Muscle of leg (tissue), 3 donors: ENCODE measurements at regions not wholly inside any gene's neighbourhood (a gene's known extent, or its start where the extent isn't known, plus 50 kb on each side); places are given as distances from the start of the nearest gene placed in this dataset.

Source experiments
- DNase-seq: peaks from one replicate; pipeline ENCODE4 v3.0.0; 2013
- H3K27ac ChIP-seq: one replicate; pipeline ENCODE4 v1.5.1; 2013; ENCODE audit warnings: mild to moderate bottlenecking, low read length, control low read depth
- H3K27me3 ChIP-seq: one replicate; pipeline ENCODE4 v1.6.1; 2013; ENCODE audit warnings: low read length; ENCODE audit not compliant: control insufficient read depth, insufficient read depth
- H3K36me3 ChIP-seq: one replicate; pipeline ENCODE4 v1.6.1; 2013; ENCODE audit warnings: low read length; ENCODE audit not compliant: control insufficient read depth, insufficient read depth
- H3K4me1 ChIP-seq: one replicate; pipeline ENCODE4 v1.6.1; 2013; ENCODE audit warnings: low read length; ENCODE audit not compliant: control insufficient read depth, insufficient read depth
- H3K4me3 ChIP-seq: one replicate; pipeline ENCODE4 v1.5.1; 2013; ENCODE audit warnings: low read length, control low read depth
- H3K9me3 ChIP-seq: replicated peaks from 2 replicates; pipeline ENCODE4 v1.6.1; 2013; ENCODE audit warnings: low read depth, low read length; ENCODE audit not compliant: control insufficient read depth
- WGBS: methylation state at CpG from one replicate; pipeline ENCODE4 v1.1.5; 2013; ENCODE audit warnings: missing lambda C conversion rate; ENCODE audit not compliant: insufficient coverage; 5-methylcytosine and 5-hydroxymethylcytosine counted together

GRCh38 chr2:129067070-129067469, 748.4 kb upstream of the HS6ST1 start:
- Histone ChIP-seq H3K27me3 (no peaks in the 10 kb centered on the region), H3K9me3 (no peaks in the 10 kb centered on the region), H3K36me3 (no peaks in the 10 kb centered on the region), H3K4me3 (no peak overlapping the region), H3K4me1 (no peaks in the 10 kb centered on the region), H3K27ac (no peak overlapping the region)
- 100% methylated on average over 1 of the region's 1 CpG for WGBS
- DNase-seq: no peak

DNA sequence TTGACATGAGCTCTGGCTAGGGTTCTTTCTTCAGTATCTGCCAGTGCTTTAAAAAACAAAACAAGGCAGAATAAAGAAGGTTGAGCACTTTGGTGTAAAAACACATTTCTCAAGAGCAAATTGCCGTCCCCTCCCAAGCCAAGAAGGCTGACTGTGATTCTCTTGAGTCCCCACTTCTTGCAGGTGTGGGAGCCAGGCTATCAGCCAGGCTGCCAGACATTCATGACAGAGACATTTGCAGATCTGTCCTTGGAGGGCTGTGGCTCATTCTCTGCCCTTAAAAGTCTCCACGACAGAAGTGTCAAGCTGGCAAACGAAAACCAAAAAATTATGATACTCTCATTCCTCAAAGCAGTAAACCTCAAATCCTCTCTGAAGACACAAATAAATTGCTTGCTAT, 749.3 kb upstream of the HS6ST1 start:
- no peaks in the 10 kb centered on the region for H3K36me3 ChIP-seq
- no peak overlapping the region for H3K4me3 ChIP-seq
- no peaks in the 10 kb centered on the region for H3K9me3 ChIP-seq
- 17% methylated on average over 1 of the region's 3 CpGs for WGBS
- no peaks in the 10 kb centered on the region for H3K4me1 ChIP-seq
- no peak overlapping the region for H3K27ac ChIP-seq
- DNase-seq: no peak
- H3K27me3 ChIP-seq: no peaks in the 10 kb centered on the region

GRCh38 chr2:129068543-129068942, 749.9 kb upstream of the HS6ST1 start:
- 90% methylated on average over 4 of the region's 5 CpGs for whole genome bisulfite sequencing
- no peaks in the 10 kb centered on the region for H3K4me1 ChIP-seq
- no peaks in the 10 kb centered on the region for H3K9me3 ChIP-seq
- no peak overlapping the region for H3K27ac ChIP-seq
- no peak for DNase-seq
- H3K27me3 ChIP-seq: no peaks in the 10 kb centered on the region
- no peaks in the 10 kb centered on the region for H3K36me3 ChIP-seq
- H3K4me3 ChIP-seq: no peak overlapping the region

- DNase-seq: no peak
- Histone ChIP-seq H3K36me3 (no peaks in the 10 kb centered on the region), H3K27ac (no peak overlapping the region), H3K4me1 (no peaks in the 10 kb centered on the region), H3K9me3 (no peaks in the 10 kb centered on the region), H3K27me3 (no peaks in the 10 kb centered on the region), H3K4me3 (no peak overlapping the region)
- 83% methylated on average over 8 of the region's 12 CpGs for WGBS
Observed at GRCh38 chr2:129069875-129070594, 751.4 kb upstream of the HS6ST1 start.

GRCh38 chr2:129070663-129071062, 752.0 kb upstream of the HS6ST1 start:
- DNase-seq: no peak
- Histone ChIP-seq H3K36me3 (no peaks in the 10 kb centered on the region), H3K4me3 (no peak overlapping the region), H3K27ac (no peak overlapping the region), H3K27me3 (no peaks in the 10 kb centered on the region), H3K9me3 (no peaks in the 10 kb centered on the region), H3K4me1 (no peaks in the 10 kb centered on the region)
- 68% methylated on average over 3 of the region's 3 CpGs for WGBS

- Histone ChIP-seq H3K27me3 (no peaks in the 10 kb centered on the region), H3K36me3 (no peaks in the 10 kb centered on the region), H3K27ac (no peak overlapping the region), H3K4me1 (no peaks in the 10 kb centered on the region), H3K9me3 (no peaks in the 10 kb centered on the region), H3K4me3 (no peak overlapping the region)
- WGBS: 89% methylated on average over 3 of the region's 6 CpGs
- no peak for DNase-seq
Observed at GRCh38 chr2:129071531-129071930, 752.9 kb upstream of the HS6ST1 start.

GRCh38 chr2:129074298-129074920, 755.7 kb upstream of the HS6ST1 start:
- Histone ChIP-seq H3K4me1 (no peaks in the 10 kb centered on the region), H3K27ac (no peak overlapping the region)
- WGBS: 100% methylated on average over 1 of the region's 3 CpGs

GRCh38 chr2:129078548-129078947, 759.9 kb upstream of the HS6ST1 start:
- Histone ChIP-seq H3K4me3 (no peak overlapping the region), H3K4me1 (no peaks in the 10 kb centered on the region), H3K36me3 (no peaks in the 10 kb centered on the region), H3K9me3 (no peaks in the 10 kb centered on the region), H3K27me3 (no peaks in the 10 kb centered on the region), H3K27ac (no peak overlapping the region)
- no peak for DNase-seq
- 69% methylated on average over 3 of the region's 3 CpGs for WGBS

More at GRCh38 chr2:129074298-129074920, 755.7 kb upstream of the HS6ST1 start:
- Histone ChIP-seq H3K9me3 (no peaks in the 10 kb centered on the region), H3K4me3 (no peak overlapping the region), H3K36me3 (no peaks in the 10 kb centered on the region), H3K27me3 (no peaks in the 10 kb centered on the region)
- DNase-seq: no peak

GRCh38 chr2:129080715-129081476, 762.2 kb upstream of the HS6ST1 start:
- H3K27ac ChIP-seq: no peak overlapping the region
- H3K4me1 ChIP-seq: no peaks in the 10 kb centered on the region
- 10% methylated on average over 4 of the region's 7 CpGs for WGBS
- H3K4me3 ChIP-seq: no peak overlapping the region
- H3K9me3 ChIP-seq: no peaks in the 10 kb centered on the region
- no peaks in the 10 kb centered on the region for H3K27me3 ChIP-seq
- H3K36me3 ChIP-seq: no peaks in the 10 kb centered on the region
- no peak for DNase-seq

- DNase-seq: no peak
- H3K9me3 ChIP-seq: no peaks in the 10 kb centered on the region
- H3K36me3 ChIP-seq: no peaks in the 10 kb centered on the region
- H3K4me1 ChIP-seq: no peaks in the 10 kb centered on the region
- WGBS: no CpG with 5 or more reads among the region's 3 CpGs
- no peak overlapping the region for H3K27ac ChIP-seq
- no peaks in the 10 kb centered on the region for H3K27me3 ChIP-seq
- H3K4me3 ChIP-seq: no peak overlapping the region
Observed at GRCh38 chr2:129085386-129085785, 766.7 kb upstream of the HS6ST1 start.
